Ishikawa (cell line): ENCODE measurements at regions not wholly inside any gene's neighbourhood (a gene's known extent, or its start where the extent isn't known, plus 50 kb on each side); places are given as distances from the start of the nearest gene placed in this dataset.

Source experiments
- CEBPB ChIP-seq: IDR thresholded peaks from 2 replicates; pipeline ENCODE4 v1.6.1; 2012
- EP300 ChIP-seq: IDR thresholded peaks from 2 replicates; pipeline ENCODE4 v1.6.1; 2012; ENCODE audit warnings: borderline replicate concordance
- FOXM1 ChIP-seq: IDR thresholded peaks from 2 replicates; pipeline ENCODE4 v1.6.1; 2012; ENCODE audit warnings: low read depth, borderline replicate concordance
- NFIC ChIP-seq: IDR thresholded peaks from 2 replicates; pipeline ENCODE4 v1.6.1; 2012
- RAD21 ChIP-seq: IDR thresholded peaks from 2 replicates; pipeline ENCODE4 v1.6.1; 2012; ENCODE audit warnings: low read depth
- TAF1 ChIP-seq: IDR thresholded peaks from 2 replicates; pipeline ENCODE4 v1.6.1; 2012; ENCODE audit warnings: low read depth, mild to moderate bottlenecking
- TEAD4 ChIP-seq: IDR thresholded peaks from 2 replicates; pipeline ENCODE4 v1.6.1; 2012
- YY1 ChIP-seq: IDR thresholded peaks from 2 replicates; pipeline ENCODE4 v1.6.1; 2012; ENCODE audit warnings: low read depth
- ZBTB7A ChIP-seq: IDR thresholded peaks from 2 replicates; pipeline ENCODE4 v1.6.1; 2012; ENCODE audit warnings: low read depth
- TF ChIP-seq, protein P1 (sequence below): IDR thresholded peaks from 2 replicates; pipeline ENCODE4 v1.6.1; 2012; ENCODE audit warnings: low read depth, mild to moderate bottlenecking
- TF ChIP-seq, protein P2 (sequence below): IDR thresholded peaks from 2 replicates; pipeline ENCODE4 v1.6.1; 2012
- TF ChIP-seq, protein P3 (sequence below): IDR thresholded peaks from 2 replicates; pipeline ENCODE4 v1.6.1; 2012

DNA sequence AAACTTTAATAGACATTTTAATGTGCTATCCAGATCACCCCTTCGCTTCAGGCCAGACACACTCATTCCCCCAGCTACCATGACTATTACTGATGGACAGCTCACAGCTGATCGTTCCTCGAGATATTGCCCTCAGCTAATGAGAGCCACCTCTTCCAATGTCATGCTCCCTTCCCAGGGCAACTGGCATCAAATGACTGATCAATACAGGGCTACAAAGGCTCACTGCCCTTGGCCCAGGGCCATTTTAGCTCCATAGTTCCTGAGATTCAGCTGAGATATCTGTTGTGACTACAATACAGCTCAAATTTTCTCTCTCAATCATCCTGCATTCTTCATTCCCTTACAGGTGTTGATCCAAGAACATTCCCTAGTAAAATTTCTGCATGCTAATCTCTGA, 104.5 kb upstream of the PKN2 start:
- TF ChIP-seq, protein P1, sequence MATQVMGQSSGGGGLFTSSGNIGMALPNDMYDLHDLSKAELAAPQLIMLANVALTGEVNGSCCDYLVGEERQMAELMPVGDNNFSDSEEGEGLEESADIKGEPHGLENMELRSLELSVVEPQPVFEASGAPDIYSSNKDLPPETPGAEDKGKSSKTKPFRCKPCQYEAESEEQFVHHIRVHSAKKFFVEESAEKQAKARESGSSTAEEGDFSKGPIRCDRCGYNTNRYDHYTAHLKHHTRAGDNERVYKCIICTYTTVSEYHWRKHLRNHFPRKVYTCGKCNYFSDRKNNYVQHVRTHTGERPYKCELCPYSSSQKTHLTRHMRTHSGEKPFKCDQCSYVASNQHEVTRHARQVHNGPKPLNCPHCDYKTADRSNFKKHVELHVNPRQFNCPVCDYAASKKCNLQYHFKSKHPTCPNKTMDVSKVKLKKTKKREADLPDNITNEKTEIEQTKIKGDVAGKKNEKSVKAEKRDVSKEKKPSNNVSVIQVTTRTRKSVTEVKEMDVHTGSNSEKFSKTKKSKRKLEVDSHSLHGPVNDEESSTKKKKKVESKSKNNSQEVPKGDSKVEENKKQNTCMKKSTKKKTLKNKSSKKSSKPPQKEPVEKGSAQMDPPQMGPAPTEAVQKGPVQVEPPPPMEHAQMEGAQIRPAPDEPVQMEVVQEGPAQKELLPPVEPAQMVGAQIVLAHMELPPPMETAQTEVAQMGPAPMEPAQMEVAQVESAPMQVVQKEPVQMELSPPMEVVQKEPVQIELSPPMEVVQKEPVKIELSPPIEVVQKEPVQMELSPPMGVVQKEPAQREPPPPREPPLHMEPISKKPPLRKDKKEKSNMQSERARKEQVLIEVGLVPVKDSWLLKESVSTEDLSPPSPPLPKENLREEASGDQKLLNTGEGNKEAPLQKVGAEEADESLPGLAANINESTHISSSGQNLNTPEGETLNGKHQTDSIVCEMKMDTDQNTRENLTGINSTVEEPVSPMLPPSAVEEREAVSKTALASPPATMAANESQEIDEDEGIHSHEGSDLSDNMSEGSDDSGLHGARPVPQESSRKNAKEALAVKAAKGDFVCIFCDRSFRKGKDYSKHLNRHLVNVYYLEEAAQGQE = no peak
- TF ChIP-seq, protein P2, sequence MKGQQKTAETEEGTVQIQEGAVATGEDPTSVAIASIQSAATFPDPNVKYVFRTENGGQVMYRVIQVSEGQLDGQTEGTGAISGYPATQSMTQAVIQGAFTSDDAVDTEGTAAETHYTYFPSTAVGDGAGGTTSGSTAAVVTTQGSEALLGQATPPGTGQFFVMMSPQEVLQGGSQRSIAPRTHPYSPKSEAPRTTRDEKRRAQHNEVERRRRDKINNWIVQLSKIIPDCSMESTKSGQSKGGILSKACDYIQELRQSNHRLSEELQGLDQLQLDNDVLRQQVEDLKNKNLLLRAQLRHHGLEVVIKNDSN = no peak
- no peak for TF ChIP-seq NFIC
- no peak for TF ChIP-seq EP300
- TF ChIP-seq FOXM1 = no peak
- TF ChIP-seq YY1 = no peak
- TF ChIP-seq ZBTB7A = no peak
- TF ChIP-seq RAD21 = no peak
- TF ChIP-seq CEBPB = no peak
- TF ChIP-seq, protein P3, sequence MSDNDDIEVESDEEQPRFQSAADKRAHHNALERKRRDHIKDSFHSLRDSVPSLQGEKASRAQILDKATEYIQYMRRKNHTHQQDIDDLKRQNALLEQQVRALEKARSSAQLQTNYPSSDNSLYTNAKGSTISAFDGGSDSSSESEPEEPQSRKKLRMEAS = no peak
- no peak for TF ChIP-seq TAF1
- no peak for TF ChIP-seq TEAD4
